ENCODE measurements at regions not wholly inside any gene's neighbourhood (a gene's known extent, or its start where the extent isn't known, plus 50 kb on each side); places are given as distances from the start of the nearest gene placed in this dataset.

DNA sequence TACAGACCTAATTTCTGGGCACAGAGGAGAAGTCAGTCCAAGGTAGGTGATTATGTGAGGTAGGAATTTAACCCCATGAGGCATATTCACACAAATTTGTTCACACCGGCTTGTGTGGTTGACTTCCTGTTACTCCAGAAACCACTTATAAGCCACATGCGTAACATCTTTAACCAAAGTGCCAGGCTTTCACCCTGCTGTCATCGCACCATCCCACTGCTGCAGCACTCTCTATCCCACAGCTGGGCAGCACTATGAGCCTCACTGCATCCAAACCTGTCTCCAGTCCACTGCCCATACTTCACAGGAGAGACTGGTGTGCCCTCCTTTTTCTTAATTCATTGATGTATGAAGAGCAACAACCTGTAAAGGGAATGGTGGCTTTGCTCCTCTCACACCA is 128.2 kb upstream of the ARGLU1 start:
- DNase-seq (ENCODE audit: low read depth), result no peak
- TF ChIP-seq, protein P1, sequence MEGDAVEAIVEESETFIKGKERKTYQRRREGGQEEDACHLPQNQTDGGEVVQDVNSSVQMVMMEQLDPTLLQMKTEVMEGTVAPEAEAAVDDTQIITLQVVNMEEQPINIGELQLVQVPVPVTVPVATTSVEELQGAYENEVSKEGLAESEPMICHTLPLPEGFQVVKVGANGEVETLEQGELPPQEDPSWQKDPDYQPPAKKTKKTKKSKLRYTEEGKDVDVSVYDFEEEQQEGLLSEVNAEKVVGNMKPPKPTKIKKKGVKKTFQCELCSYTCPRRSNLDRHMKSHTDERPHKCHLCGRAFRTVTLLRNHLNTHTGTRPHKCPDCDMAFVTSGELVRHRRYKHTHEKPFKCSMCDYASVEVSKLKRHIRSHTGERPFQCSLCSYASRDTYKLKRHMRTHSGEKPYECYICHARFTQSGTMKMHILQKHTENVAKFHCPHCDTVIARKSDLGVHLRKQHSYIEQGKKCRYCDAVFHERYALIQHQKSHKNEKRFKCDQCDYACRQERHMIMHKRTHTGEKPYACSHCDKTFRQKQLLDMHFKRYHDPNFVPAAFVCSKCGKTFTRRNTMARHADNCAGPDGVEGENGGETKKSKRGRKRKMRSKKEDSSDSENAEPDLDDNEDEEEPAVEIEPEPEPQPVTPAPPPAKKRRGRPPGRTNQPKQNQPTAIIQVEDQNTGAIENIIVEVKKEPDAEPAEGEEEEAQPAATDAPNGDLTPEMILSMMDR (IDR thresholded peaks at IDR 0.05; ENCODE audit: low read depth, low read length, missing control alignments), result no peak

DNA sequence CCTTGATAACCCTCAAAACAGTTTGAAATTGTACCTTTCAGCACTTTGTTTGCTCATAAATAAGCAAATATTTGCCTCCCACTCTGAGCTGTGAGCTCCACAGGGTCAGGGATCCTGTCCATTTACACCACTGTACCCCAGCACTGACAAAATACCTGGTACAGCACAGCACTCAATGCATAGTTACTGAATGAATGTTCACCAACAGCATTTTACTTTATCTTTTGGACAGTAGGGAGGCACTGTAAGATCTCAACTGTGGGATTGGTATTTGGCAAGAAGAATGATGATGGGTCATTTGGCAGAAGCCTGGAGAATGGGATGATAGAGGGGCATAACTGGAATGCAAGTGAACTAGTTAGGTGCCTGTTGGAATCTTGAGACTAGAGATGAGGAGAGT is 127.2 kb upstream of the ARGLU1 start:
- in situ Hi-C loops (cut with HindIII; ENCODE audit: low sequenced_read_pairs), result no loop called here

More for the DNA sequence above, 128.2 kb upstream of the ARGLU1 start:
- no peak overlapping the region for H3K4me3 ChIP-seq (ENCODE audit: low read depth, low read length)
- in situ Hi-C loops (cut with HindIII; ENCODE audit: low sequenced_read_pairs), result no loop called here

DNA sequence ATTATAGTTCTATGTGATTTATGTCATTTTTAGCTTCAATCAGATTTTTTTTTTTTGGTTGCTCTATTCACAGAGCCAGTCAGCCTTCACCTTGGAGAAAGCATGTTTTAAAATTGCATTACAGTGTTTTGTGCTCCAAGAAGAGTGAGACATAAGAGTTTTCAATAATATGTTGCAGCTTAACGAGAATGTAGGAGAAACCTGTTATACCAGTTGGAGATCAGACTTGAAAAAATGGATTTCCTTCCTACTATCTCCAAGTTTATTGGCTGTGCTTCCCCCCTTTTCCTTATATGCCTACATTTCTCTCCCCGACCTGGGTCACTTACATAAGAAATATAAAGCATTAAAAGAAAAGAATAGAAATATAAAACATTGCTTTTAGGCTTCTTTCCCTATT is 123.9 kb upstream of the ARGLU1 start:
- H3K4me3 ChIP-seq (ENCODE audit: low read depth, low read length), result no peak overlapping the region
- in situ Hi-C loops (cut with HindIII; ENCODE audit: low sequenced_read_pairs), result no loop called here
- TF ChIP-seq, protein P1 (IDR thresholded peaks at IDR 0.05; ENCODE audit: low read depth, low read length, missing control alignments), result no peak
- no peak for DNase-seq (ENCODE audit: low read depth)

More for the DNA sequence above, 127.2 kb upstream of the ARGLU1 start:
- H3K4me3 ChIP-seq (ENCODE audit: low read depth, low read length), result no peak overlapping the region
- no peak for DNase-seq (ENCODE audit: low read depth)
- TF ChIP-seq, protein P1 (IDR thresholded peaks at IDR 0.05; ENCODE audit: low read depth, low read length, missing control alignments), result no peak

DNA sequence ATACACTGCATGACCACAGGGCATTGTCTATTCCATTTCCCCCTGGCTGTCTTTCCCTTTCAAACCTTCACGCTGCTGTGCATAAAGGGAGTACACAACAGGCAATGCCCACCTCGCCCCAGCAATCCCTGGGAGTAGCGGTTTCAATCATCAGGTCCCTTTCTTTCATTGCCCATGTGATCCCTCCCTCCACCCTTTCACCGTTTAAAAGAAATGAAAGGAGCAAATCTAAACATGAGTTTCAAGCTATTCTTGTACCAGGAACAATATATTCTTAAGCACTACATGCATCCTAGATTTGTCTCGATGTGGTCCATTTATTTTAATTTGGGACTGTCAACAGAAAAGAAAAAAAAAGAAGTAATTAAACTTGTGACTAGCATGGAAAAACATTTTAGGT is 123.4 kb upstream of the ARGLU1 start:
- TF ChIP-seq, protein P1 (IDR thresholded peaks at IDR 0.05; ENCODE audit: low read depth, low read length, missing control alignments), result no peak
- in situ Hi-C loops (cut with HindIII; ENCODE audit: low sequenced_read_pairs), result no loop called here
- DNase-seq (ENCODE audit: low read depth), result no peak
- no peak overlapping the region for H3K4me3 ChIP-seq (ENCODE audit: low read depth, low read length)

DNA sequence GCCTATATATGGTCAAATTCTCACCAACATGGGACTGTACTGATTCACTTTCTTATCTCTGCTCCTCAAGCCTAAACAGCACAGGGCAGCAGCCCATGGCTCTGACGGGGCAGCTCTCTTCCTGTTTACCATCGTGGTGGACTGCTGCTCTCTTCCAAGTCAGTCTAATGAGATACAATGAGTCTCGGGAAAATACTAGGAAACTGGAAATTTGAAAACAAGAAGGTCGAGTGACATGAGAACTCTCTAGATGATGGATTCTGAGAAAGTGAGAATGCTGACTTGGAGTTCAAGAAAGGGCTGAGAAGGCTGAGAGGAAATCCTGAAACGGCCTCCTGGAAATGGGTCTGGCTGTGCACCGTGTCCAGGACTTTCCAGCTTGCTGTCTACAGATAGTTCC is 122.8 kb upstream of the ARGLU1 start:
- H3K4me3 ChIP-seq (ENCODE audit: low read depth, low read length), result no peak overlapping the region
- TF ChIP-seq, protein P1 (IDR thresholded peaks at IDR 0.05; ENCODE audit: low read depth, low read length, missing control alignments), result no peak

DNA sequence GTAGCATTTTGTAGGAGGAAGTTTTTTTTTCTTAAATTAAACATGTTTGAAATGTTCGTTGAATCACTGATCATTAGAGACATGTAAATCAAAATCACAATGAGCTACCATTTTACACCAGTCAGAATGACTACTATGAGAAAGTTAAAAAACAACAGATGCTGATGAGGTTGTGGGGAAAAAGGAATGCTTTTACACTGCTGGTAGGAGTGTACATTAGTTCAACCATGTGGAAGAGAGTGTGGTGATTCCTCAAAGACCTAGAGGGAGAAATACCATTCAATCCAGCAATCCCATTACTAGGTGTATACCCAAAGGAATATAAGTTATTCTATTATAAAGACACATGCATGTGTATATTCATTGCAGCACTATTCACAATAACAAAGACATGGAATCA is 122.0 kb upstream of the ARGLU1 start:
- H3K4me3 ChIP-seq (ENCODE audit: low read depth, low read length), result no peak overlapping the region
- TF ChIP-seq, protein P1 (IDR thresholded peaks at IDR 0.05; ENCODE audit: low read depth, low read length, missing control alignments), result no peak
- DNase-seq (ENCODE audit: low read depth), result no peak
- in situ Hi-C loops (cut with HindIII; ENCODE audit: low sequenced_read_pairs), result no loop called here

More for the DNA sequence above, 122.8 kb upstream of the ARGLU1 start:
- in situ Hi-C loops (cut with HindIII; ENCODE audit: low sequenced_read_pairs), result no loop called here
- DNase-seq (ENCODE audit: low read depth), result no peak

DNA sequence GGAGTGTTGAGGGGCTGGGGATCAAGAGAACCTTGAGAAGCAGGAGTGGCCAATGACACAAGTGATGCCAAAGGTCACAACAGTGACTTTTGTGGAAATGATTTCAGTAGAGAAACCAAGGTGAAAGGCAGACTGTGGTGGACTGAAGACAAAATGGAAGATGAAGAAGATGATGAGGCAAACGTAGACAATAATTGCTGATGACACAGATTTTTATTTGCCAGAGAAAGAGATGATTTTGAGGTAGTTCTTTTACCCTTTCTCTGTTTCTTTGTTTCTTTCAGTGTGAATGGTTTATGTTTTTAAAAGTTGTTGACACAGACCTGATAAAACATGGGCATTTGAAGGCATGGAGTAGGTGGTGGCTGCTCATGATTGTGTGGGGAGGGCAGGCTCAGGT is 121.0 kb upstream of the ARGLU1 start:
- TF ChIP-seq, protein P1 (IDR thresholded peaks at IDR 0.05; ENCODE audit: low read depth, low read length, missing control alignments), result no peak
- DNase-seq (ENCODE audit: low read depth), result no peak
- no peak overlapping the region for H3K4me3 ChIP-seq (ENCODE audit: low read depth, low read length)
- in situ Hi-C loops (cut with HindIII; ENCODE audit: low sequenced_read_pairs), result no loop called here

Data from astrocyte of the cerebellum (primary cell).